HG03060 (cell line): ENCODE measurements at regions not wholly inside any gene's neighbourhood (a gene's known extent, or its start where the extent isn't known, plus 50 kb on each side); places are given as distances from the start of the nearest gene placed in this dataset.

Experiments
- ATAC-seq: cut with Tn5 transposase; IDR thresholded peaks from one replicate; pipeline ENCODE4 v1.9.1; 2021; ENCODE audit warnings: low read depth, moderate number of reproducible peaks; ENCODE audit not compliant: unreplicated experiment

GRCh38 chr18:44453505-44453904, 227.2 kb upstream of the SETBP1 start:
- ATAC-seq = no peak

DNA sequence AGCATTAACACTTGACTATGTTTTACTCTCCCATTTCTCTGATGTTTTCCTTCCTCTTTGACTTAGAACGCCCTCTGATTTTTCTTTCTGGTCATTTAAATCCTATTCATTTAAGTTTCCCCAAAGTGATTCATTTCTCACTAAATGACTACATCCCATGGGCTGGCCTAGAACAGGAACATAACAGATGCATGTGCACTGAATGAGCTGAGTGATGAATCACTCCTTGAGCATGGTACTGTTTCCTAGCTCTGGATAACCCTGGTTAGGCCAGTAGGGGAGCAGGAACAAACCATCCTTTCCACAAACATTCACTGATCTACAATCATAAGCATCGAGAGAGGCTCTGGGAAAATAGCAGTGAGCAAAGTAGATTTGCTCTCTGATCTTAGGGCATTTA, 221.9 kb upstream of the SETBP1 start:
- ATAC-seq = no peak

DNA sequence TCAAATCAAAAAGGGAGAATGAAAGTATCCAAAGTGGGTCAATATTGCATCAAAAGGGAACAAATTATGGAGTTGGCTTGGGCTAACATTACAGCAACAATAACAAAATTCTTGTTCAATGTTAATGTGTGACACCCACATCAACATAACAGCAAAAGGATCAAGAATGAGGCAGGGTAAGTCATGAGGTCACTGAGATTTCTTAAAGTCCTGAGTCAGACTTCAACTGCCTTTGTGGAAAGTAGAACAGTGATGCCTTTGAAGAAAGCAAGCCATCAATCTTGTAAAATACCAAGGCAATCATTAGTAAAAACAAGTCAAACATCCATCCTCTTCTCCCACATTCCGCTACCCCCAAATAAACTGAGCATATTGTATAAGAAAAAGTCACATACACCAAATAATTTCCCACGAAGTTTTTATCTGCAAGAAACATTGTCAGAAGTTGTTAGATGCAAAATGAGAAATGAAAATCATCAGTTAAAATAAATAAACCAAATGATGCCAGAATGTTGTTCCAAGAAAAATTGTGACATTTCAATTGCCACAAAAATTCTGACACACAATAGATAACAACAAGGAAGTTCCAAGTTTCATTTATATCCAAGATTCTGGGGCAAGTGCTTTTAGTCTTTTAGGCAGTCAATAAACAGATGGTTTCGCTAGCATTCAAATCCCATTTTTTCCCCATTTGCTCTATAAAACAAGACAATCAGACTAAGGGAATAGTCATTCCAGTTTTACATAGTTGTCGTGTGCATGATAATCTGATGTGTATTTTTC, 216.1 kb upstream of the SETBP1 start:
- ATAC-seq = no peak

- ATAC-seq = no peak
Measured at GRCh38 chr18:44465381-44465841, 215.3 kb upstream of the SETBP1 start.

DNA sequence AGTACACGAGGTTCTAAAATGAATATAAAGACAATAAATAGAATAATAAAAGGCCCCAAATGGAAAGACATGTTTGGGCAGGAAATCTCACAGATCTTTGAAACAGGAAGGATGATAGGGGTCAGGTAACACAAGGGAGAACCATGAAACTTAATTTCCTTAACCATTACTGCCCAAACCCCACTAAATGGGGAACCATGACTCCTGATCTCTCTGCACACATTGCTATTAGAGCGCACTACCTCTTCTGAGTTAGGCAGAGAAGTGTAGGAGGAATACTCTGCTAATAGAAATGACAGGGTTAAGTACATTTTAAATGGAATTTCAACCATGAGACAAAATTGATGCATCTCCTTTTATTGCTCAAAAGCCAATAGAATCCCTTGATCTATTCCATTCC, 213.7 kb upstream of the SETBP1 start:
- no peak for ATAC-seq

DNA sequence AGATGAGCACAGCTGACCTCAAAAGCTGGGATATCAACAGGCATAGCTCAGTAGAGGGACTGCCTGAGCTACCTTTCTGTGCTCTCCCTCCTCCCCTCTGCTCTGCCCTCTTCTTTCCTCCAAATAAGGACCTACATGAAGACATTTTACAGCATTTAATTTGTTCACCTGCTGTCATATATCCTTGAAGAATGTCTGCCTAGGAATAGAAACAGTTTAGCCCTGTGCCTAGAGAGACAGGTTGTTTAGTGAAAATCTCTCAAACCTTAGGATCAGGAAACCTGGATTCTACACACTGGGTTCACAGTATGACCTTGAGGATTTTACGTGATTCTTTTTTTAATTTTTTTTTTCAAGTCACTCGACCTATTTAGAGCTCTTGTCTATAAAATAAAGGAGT, 213.0 kb upstream of the SETBP1 start:
- no peak for ATAC-seq

DNA sequence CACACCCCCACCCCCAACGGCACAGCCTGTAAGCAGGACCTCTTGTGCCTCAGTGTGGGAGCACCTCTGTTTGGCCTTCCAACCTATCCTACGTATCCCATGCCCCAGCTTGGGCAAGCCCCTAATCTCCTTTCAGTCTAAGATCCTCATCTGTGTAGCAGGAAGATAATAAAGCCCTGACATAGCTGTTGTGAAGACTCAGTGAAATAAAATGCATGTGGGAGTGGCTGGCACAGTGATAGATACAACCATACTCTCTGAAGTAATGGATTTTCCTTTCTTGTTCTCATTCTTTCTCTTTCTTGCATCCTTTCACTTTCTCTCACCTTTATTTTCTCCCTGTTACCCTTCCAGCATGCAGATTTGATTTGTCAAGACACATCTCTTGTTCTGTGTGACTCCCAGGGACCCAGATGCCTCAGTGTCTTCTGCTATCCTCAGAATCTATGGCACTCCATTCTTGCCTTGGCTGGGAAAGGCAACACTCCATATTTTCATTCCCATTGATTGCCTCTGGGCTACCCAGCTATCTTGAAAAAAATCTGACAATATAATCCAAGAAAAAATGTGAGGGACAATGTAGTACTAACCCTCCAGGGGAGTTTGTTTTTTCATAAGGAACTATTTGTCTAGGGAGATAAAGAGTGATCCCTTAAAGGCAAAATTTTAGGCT, 207.2 kb upstream of the SETBP1 start:
- no peak for ATAC-seq

DNA sequence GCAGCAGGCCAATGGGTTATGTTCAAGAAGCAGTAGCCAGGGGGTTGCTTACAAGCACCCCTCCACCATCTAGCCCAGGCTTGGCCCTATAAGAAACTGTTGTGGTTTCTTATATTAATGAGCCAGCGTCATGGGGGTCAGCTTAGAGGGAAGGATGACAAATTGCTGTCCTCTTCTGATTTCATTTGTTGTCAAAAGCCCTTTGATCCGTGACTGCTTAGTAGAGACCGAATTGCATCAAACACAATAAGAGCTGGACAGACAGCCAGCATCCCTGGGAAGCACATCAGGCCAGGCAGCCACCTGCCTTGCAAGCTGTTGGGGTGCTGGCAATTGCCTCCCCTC, 206.6 kb upstream of the SETBP1 start:
- ATAC-seq = no peak

DNA sequence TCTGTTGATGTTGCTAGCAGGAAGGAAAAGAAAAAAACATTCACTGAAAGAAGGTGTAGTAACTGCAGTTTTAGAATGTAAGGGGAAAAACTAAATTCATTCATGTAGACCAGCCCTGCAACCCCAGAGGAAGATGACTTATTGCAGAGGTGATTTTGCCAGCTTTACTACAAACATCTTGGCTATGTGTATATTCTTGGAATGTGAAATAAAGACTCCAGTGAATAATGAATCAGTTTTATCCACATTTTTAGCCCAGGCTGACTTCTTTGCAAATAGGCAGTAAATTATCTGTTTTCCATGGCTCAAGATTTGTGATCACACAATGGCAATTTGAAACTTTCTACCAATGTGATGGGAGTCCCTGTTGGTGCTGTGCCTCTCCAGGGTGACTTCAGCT, 206.1 kb upstream of the SETBP1 start:
- ATAC-seq = no peak

DNA sequence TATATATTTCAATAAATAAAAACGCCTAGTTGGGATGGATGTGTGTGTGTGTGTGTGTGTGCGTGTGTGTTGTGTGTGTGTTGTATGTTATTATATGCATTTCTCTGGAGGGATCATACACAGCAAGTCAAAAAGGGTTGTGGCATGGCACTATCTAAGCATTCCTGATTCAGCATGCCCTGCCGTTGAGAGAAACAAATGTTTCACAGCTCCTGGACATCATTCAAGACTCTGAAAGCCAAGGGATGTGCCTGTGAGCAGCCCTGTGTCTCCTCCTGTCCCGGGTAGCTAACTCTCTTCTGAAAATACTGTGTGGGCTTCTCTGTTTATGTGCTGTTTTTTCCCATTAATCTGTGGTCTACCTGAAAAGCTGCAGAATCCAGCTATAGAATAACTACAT, 197.9 kb upstream of the SETBP1 start:
- no peak for ATAC-seq

GRCh38 chr18:44495151-44495550, 185.5 kb upstream of the SETBP1 start:
- no peak for ATAC-seq

DNA sequence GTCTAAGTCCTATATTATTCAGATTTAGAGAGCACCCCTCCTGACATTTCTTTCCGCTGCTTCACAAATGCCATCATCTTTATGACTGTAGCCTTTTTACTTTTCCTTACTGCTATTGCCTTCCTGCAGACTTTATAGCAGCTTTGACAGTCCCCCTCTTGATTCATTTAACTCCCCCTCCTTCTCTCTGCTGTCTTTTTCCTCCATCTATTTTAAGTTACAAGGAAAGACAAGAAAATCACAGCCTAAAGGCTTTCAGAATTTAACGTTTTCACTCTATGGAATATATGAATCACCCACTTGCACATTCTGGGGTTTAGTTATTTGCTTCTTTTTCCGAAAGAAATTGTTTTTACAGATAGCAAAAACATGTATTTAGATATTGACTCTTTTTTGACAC, 183.4 kb upstream of the SETBP1 start:
- ATAC-seq = no peak

DNA sequence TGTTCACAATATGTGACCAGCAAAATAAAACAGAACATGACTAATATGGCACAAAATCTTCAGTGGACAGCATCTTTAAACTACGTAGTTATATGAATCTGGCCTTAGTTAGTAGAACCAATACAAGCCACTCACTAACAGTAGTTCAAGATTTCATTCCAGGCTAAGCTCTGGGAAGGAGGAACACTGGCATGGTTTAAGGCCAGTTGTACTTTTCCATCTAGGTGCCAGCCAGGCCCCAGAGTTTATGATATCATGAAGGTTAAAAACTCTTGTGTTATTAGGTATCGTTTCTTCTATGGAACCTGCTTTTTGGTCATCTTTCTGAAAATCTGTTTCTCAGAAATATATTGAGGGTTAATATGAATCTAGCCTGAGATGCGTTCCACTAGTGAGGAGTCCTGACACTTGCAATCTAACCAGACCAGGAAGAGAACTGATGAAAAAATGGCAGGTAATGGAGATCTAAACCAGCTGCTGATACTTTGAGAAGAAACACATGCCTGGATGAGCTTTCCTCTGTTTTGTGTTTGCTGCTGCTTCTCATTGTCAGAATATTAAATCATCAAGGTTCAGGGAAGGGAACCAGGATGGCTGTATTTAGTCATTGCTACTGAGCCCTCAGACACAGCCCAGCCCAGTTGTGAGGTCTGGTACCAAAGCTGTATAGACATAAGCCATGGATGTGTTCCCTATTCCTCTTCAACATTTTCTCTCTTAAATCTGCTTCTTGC, 182.8 kb upstream of the SETBP1 start:
- ATAC-seq = no peak

- ATAC-seq = no peak
Measured at GRCh38 chr18:44500808-44501610, 179.7 kb upstream of the SETBP1 start.

DNA sequence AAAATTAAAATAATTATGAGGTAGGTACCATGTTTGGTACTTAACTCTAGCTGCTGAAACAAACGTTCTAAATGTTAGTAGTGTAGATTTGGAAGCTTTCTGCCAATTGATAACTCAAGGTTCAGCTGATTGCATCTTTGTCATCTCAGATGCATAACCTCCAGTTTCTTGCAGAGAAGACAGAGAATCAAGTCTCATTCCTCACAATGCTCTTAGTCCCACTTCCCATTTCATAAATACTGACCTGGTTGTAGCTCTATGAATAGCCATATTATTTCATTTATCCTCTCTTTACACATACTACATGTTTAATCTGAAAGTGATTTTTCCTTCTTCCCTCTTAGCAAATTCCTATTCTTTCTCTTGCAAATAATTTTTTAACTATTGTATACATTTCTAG, 178.5 kb upstream of the SETBP1 start:
- ATAC-seq = no peak

DNA sequence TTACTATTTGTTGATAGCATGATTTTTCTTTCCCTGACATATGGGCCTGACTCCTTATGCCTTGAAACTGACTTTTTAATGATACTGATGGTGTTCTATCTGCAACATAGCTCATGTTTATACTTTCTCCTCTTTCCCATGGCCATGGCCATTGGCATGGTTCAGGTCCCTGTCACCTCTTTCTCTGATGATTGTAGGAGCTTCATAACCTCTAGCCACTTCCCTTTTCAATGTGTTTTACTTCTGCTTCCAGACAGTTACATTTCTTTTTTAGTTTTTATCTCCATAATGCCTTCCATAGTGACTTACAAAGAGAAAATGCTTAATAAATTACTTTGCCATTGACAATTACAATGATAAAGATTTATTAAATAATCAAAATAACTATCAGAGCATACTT, 177.9 kb upstream of the SETBP1 start:
- ATAC-seq = no peak

GRCh38 chr18:44503854-44504253, 176.8 kb upstream of the SETBP1 start:
- ATAC-seq = no peak

DNA sequence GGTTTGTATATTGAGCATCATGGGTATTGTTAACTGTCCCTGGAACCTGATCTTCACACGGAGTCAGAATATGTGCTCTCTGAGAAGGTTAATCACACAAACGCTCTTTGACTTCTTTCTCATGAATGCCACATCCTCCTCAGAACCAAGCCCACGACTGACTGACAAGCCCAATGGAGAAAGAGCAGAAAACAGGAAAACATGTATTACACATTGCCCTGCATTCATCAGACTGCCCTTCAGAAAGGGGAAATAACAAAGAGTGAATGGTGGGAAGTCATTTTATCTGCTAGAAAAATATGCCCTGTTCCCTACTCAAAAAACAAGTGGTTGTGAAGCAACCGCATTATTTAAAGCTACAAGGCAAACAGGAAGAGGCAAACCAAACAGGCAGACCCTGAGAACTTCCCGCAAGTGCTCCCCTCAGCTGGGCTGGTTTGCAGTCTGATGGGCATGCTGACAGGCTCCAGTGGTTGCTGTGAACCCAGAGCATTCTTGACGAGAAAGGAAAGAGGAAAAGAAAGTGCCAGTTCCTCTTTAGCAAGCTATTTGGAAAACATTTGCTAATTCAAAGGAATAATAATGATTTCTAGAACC, 172.9 kb upstream of the SETBP1 start:
- peak; percentile 27 for ATAC-seq

DNA sequence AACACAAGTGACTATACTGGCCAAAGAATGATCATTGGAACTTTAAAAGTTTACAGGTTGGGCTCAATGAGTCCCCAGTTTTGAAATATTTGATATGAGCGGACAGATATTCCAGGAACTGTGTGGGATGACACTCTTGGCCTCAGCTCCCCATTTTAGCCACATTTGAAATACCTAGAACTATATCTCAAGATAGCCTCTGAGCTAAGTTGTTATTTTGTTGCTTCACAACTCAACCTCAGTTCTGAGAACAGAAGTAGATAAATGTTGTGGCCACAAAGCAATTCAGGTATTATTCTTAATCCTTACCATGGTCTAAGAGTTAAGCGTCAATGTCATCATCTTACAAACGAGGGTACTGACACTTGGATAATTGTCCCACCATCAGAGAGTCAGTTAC, 172.2 kb upstream of the SETBP1 start:
- no peak for ATAC-seq

GRCh38 chr18:44509048-44509447, 171.6 kb upstream of the SETBP1 start:
- no peak for ATAC-seq
